HG02763 (cell line): ENCODE measurements at regions not wholly inside any gene's neighbourhood (a gene's known extent, or its start where the extent isn't known, plus 50 kb on each side); places are given as distances from the start of the nearest gene placed in this dataset.

Experiments used
- ATAC-seq: cut with Tn5 transposase; IDR thresholded peaks from one replicate; pipeline ENCODE4 v1.9.1; 2021; ENCODE audit warnings: mild to moderate bottlenecking, moderate library complexity; ENCODE audit not compliant: unreplicated experiment

- ATAC-seq, result no peak
Measured at GRCh38 chr1:10896673-10897072, 100.2 kb upstream of the CASZ1 start.

GRCh38 chr1:10897321-10897980, 101.0 kb upstream of the CASZ1 start:
- no peak for ATAC-seq

GRCh38 chr1:10897981-10898728, 101.7 kb upstream of the CASZ1 start:
- ATAC-seq, result no peak

GRCh38 chr1:10898921-10899320, 102.5 kb upstream of the CASZ1 start:
- no peak for ATAC-seq

GRCh38 chr1:10899490-10900250, 103.2 kb upstream of the CASZ1 start:
- no peak for ATAC-seq

- ATAC-seq, result no peak
Measured at GRCh38 chr1:10900251-10900651, 103.8 kb upstream of the CASZ1 start.

GRCh38 chr1:10900691-10901090, 104.2 kb upstream of the CASZ1 start:
- ATAC-seq, result no peak

- no peak for ATAC-seq
Measured at GRCh38 chr1:10901091-10901890, 104.8 kb upstream of the CASZ1 start.

GRCh38 chr1:10901891-10902805, 105.7 kb upstream of the CASZ1 start:
- ATAC-seq, result no peak

GRCh38 chr1:10903421-10903820, 107.0 kb upstream of the CASZ1 start:
- no peak for ATAC-seq

GRCh38 chr1:10903821-10904220, 107.4 kb upstream of the CASZ1 start:
- ATAC-seq, result no peak

GRCh38 chr1:10904396-10905358, 107.8 kb upstream of the TARDBP start:
- ATAC-seq, result no peak

- no peak for ATAC-seq
Measured at GRCh38 chr1:10905841-10906655, 106.4 kb upstream of the TARDBP start.

- no peak for ATAC-seq
Measured at GRCh38 chr1:10906866-10907519, 105.5 kb upstream of the TARDBP start.

GRCh38 chr1:10908266-10908665, 104.2 kb upstream of the TARDBP start:
- no peak for ATAC-seq

- ATAC-seq, result no peak
Measured at GRCh38 chr1:10909697-10910680, 102.5 kb upstream of the TARDBP start.
